ENCODE measurements at regions not wholly inside any gene's neighbourhood (a gene's known extent, or its start where the extent isn't known, plus 50 kb on each side); places are given as distances from the start of the nearest gene placed in this dataset.
A peak's percentile ranks its signal among the peaks of the same experiment; 100 is the strongest.

- POLR2A ChIA-PET, result no interaction called here
- CTCF ChIA-PET, result no interaction called here
- TF ChIP-seq CTCF (IDR thresholded peaks at IDR 0.05; ENCODE audit: control extremely low read depth, extremely low read depth, low read depth, missing control alignments), result no peak
- no peak for DNase-seq (ENCODE audit: extremely low spot score)
Observed at GRCh38 chr12:111310076-111310870, 58.6 kb downstream of the PHETA1 start.

- no peak for DNase-seq (ENCODE audit: extremely low spot score)
- CTCF ChIA-PET, result interaction anchor here (3.1 kb wide), 1 partner anchor 11 kb away, joined by 16 read pairs; no protein-coding TSS in a partner anchor
- TF ChIP-seq CTCF (IDR thresholded peaks at IDR 0.05; ENCODE audit: control extremely low read depth, extremely low read depth, low read depth, missing control alignments), result no peak
- POLR2A ChIA-PET, result no interaction called here
Observed at GRCh38 chr12:111309584-111309983, 59.3 kb downstream of the PHETA1 start.

GRCh38 chr12:111308473-111308872 lies 60.4 kb downstream of the PHETA1 start:
- ChIA-PET CTCF (interaction anchor here (0.9 to 3.1 kb wide), 2 partner anchors 10 to 414 kb away, joined by 3 to 16 read pairs; no protein-coding TSS in a partner anchor), POLR2A (no interaction called here)
- no peak for DNase-seq (ENCODE audit: extremely low spot score)
- no peak for TF ChIP-seq CTCF (IDR thresholded peaks at IDR 0.05; ENCODE audit: control extremely low read depth, extremely low read depth, low read depth, missing control alignments)

- CTCF ChIA-PET, result no interaction called here
- POLR2A ChIA-PET, result no interaction called here
- DNase-seq (ENCODE audit: extremely low spot score), result peak; percentile 40
- peak; percentile 49 for TF ChIP-seq CTCF (IDR thresholded peaks at IDR 0.05; ENCODE audit: control extremely low read depth, extremely low read depth, low read depth, missing control alignments)
Observed at GRCh38 chr12:111304642-111305071, 64.2 kb downstream of the PHETA1 start.

GRCh38 chr12:111303531-111303930 lies 65.4 kb downstream of the PHETA1 start:
- TF ChIP-seq CTCF (IDR thresholded peaks at IDR 0.05; ENCODE audit: control extremely low read depth, extremely low read depth, low read depth, missing control alignments), result no peak
- ChIA-PET CTCF (no interaction called here), POLR2A (no interaction called here)
- no peak for DNase-seq (ENCODE audit: extremely low spot score)

- peak; percentile 80 for DNase-seq (ENCODE audit: extremely low spot score)
- POLR2A ChIA-PET, result no interaction called here
- peak; percentile 85 for TF ChIP-seq CTCF (IDR thresholded peaks at IDR 0.05; ENCODE audit: control extremely low read depth, extremely low read depth, low read depth, missing control alignments)
- CTCF ChIA-PET, result interaction anchor here (0.7 to 4.3 kb wide), 10 partner anchors 9 to 404 kb away, joined by 3 to 36 read pairs (median 6); no protein-coding TSS in a partner anchor
Observed at GRCh38 chr12:111298582-111299436, 70.1 kb downstream of the PHETA1 start.

Measured in GM10248 (cell line).